ENCODE measurements at regions not wholly inside any gene's neighbourhood (a gene's known extent, or its start where the extent isn't known, plus 50 kb on each side); places are given as distances from the start of the nearest gene placed in this dataset.
"Not testable (repeated sequence)": the region's sequence is repeated elsewhere in the genome, so short reads cannot be mapped to it uniquely, and the experiment has no call there.

DNA sequence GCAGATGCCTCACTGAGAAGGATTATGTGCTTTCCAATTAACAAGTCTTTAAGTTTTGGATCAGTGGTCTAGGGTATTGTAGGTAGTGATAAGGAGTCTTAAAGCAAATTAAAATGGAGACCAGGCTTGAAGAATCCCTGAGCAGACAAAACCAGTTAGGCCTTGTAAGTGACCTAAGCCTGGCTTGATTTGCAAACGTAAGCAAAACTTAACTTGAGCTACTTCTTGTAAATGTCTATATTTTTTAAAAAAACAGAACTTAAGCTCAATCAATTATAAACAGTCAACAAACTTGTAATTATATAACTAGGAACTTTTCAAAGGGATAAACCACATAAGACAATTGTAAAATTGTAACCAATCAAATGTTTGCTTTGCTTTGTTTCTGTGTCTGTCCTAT is 72.7 kb upstream of the NALF2 start:
- DNase-seq: no peak

DNA sequence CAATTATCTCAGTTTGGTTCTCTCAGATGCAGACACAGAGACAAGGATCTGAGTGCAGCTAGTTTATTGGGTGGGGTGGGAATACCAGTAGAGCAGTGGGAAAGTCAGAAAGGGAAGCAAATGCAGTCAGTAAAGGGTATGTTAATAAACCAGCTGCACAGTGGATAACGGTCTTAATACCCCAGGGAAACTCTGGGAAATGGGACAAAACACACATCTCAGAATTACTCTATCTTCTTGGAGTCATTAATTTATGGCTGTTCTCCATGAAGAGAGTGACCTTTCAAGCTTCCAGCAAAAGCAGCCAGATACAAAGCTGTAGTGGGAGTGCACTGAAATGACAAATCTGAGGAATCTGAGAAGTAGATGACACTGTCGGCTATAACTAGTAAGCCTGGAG is 73.3 kb upstream of the NALF2 start:
- DNase-seq: no peak

DNA sequence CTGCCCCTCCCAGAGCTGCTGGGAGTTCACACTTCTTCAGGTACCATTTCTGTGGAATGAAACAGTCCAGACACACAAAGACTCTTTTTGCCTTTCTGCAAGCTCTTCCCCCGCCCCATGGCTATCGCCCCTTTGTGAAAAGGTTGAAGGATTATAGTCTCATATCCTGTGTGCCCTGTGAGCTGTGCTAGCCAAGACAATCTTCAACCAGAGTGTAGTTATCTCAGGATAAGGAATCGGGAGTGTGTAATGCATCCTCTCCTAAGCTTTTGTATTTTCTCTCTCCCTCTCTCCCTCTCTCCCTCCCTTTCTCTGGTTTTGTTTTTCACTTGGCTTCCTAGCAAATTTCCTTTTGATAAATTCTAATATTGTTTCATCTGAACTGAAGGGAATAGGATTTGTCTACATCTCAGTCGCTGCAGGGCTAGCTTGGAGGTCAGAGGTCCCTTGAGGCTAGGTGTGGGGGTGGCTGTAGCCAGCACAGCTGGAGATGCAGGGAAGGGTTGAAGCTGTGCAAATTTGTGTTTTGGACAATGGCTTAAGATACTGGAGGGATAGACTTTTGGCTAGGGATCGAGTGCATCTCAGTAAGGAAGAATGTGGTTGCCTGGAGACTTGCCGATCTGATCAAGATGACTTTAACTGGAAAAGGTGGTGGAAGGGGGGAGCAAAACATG is 74.6 kb upstream of the NALF2 start:
- no peak for DNase-seq

GRCh38 chrX:69428216-69428615 is 75.9 kb upstream of the NALF2 start:
- DNase-seq: no peak

- no peak for DNase-seq
These were observed 79.2 kb upstream of the NALF2 start for GRCh38 chrX:69424910-69425309.

- no peak for DNase-seq
These were observed 80.0 kb upstream of the NALF2 start for GRCh38 chrX:69424161-69424560.

DNA sequence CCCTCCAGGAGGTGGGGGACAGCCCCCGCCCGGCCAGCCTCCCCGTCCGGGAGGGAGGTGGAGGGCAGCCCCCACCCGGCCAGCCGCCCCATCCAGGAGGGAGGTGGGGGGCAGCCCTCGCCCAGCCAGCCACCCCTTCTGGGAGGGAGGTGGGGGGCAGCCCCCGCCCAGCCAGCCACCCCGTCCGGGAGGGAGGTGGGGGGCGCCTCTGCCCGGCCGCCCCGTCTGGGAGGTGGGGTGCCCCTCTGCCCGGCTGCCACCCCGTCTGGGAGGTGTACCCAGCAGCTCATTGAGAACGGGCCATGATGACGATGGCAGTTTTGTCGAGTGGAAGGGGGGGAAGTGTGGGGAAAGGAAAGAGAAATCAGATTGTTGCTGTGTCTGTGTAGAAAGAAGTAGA is 81.9 kb upstream of the NALF2 start:
- DNase-seq: not testable (repeated sequence)

DNA sequence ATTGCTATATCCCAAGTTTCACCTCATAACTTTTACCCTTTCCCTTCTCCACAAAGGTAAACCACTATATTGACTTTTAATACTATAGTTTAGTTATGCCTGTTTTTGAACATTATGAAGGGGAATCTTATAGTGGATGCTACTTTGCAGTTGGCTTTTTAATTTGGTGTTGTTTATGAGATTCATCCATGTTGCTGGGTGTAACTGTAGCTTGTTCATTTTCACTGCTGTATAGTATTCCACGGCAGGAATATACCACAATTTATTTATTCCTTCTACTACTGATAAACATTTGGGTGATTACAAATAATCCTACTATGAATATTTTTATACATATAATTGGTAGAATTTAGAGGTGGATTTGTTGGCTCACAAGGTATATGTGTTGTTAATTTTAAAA is 88.4 kb upstream of the NALF2 start:
- no peak for DNase-seq

DNA sequence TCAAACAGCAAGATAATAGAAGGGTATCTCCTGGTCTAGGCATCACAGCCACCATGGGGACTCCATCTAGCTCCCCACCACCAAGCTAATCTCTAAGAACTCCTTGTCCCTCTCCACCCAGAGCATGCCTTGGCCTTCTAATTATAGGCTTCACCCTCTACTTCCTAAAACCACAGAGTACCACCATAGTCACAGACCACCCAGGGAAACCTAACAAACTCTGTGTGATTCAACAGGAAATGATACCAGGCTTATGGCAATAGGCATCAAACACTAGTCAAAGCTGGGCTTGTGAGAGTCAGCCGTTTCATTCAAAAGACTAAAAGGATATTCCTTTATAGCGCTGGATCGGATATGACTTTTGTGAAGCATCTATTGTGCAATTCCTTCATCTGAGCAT is 91.5 kb upstream of the NALF2 start:
- no peak for DNase-seq

DNA sequence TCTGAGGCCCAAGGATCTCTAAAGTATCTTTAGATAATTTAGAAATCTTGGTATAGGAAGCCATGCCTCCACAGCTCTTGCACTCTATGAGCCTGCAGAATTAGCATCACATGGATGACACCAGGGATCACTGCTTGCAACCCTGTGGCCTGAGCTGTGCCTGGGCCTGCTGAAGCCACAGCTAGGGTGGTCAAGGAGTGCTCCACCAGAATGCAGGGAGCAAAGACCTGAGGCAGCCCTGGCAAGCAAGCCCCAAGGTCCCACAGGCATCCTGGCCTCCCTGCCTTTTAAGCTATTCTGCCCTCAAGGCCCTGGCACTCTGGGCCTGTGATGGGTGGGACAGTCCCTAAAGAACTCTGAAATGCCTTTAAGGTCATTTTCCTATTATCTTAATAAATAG is 105.2 kb upstream of the NALF2 start:
- no peak for DNase-seq

DNA sequence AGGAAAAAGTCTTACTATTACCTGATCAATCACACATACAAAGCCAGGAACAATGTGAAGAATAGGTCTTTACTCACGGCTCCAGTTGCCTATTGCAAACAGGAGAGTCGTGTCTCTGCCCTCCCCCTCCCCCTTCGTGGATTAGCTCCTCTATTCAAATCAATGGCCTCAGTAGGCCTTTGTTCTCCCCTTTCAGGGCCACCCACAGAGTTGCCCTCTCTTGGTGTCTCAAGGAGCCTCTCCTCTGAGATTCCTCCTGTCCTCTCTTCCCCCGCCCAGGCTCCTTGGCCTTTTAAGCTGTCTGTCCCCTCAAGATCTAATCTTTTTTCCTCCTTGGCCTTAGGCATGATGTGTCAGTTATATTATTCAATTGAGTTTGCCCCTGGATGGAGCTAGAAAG is 107.2 kb upstream of the NALF2 start:
- no peak for DNase-seq

GRCh38 chrX:69395306-69395705 is 108.8 kb upstream of the NALF2 start:
- no peak for DNase-seq

DNA sequence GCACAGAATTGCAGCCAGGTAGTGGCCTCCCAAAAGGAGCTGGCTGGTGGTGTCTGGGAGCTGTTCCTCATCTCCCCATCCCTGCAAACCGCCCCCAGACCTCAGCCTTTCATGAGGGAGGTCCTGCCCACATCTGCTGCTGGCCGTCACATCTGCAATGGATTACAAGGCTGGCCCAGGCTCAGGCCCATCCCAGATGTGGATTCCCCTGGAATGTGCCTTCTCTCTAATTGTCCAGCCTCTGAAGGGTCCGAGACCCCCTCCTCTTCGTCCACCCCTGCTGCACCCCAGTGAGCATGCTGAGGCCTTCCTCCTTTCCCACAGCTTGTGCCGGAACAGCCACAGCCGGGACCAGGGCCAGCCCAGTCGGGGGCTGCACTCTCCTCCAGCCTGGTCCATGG is 115.0 kb upstream of the NALF2 start:
- no peak for DNase-seq

DNA sequence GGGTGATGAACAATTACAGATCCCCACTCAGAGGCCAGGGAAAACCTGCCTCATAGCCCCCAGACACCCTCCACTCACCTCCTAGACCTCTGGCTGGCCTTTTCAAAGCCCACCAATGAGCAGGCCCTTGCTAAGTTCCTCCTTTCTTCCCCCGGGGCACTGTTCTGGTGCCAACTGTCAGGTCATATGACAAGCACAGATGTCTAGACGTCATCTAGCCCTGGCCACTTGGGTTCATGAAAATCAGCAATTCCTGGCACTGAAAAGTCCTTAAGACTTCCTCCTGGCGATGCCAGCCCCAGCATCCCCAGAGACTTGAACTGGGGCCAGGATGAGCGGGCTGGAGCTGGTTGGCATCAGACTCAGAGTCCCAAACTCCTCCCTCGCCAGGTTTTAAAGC is 115.6 kb upstream of the NALF2 start:
- peak in 5 of 56 donors; percentile 1 to 44 (median 2) for DNase-seq

GRCh38 chrX:69387567-69388487 is 116.3 kb upstream of the NALF2 start:
- DNase-seq: peak in 27 of 56 donors; percentile 0 to 36 (median 2)

- no peak for DNase-seq
These were observed 117.4 kb upstream of the NALF2 start for GRCh38 chrX:69386681-69387080.

- DNase-seq: no peak
These were observed 124.7 kb upstream of the NALF2 start for GRCh38 chrX:69379412-69379811.

GRCh38 chrX:69374569-69374968 is 129.6 kb upstream of the NALF2 start:
- DNase-seq: no peak

- DNase-seq: no peak
These were observed 131.7 kb upstream of the NALF2 start for GRCh38 chrX:69372435-69372834.

DNA sequence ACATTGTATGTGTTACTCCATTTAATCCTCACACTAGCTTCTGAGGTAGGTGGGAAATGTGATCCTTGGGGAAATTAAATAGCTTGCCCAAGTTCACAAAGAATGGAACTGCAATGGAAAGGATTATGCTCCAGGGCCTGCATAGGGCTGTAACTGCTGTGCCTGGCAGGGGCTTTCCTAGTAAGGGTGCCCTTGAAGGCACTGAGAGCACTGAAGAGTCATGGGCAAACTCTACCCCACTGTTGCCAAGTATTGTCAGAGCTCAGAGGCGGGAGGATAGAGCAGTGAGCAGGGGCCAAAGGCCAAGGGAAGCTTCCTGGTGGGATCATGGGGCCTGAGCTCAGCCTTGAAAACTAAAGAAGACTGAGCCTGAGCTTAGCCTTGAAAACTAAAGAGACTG is 133.0 kb upstream of the NALF2 start:
- DNase-seq: no peak

- DNase-seq: no peak
These were observed 134.1 kb upstream of the NALF2 start for GRCh38 chrX:69369999-69370398.

- DNase-seq: no peak
These were observed 137.9 kb upstream of the NALF2 start for GRCh38 chrX:69366183-69366582.

GRCh38 chrX:69365755-69366154 is 138.4 kb upstream of the NALF2 start:
- DNase-seq: no peak

Data from amygdala (tissue), 56 donors.